WTC11 (cell line): ENCODE measurements at regions not wholly inside any gene's neighbourhood (a gene's known extent, or its start where the extent isn't known, plus 50 kb on each side); places are given as distances from the start of the nearest gene placed in this dataset.

Experiments used
- ATAC-seq: fragments of 200-7000 bp; cut with Tn5 transposase; 2 replicates; pipeline ENCODE4 v1.10.0; 2021; ENCODE audit warnings: mild to moderate bottlenecking, moderate library complexity
- CTCF ChIA-PET: fragments of 300-600 bp; sonication (Branson Sonifier 250); formaldehyde crosslinking; loops from one replicate; lab custom pipeline; 2021; ENCODE audit warnings: antibody characterized with exemption; lab: Charles Lee
- POLR2A ChIA-PET: fragments of 350-600 bp; sonication (Branson Sonifier 250); formaldehyde crosslinking; loops from one replicate; lab custom pipeline; 2021; ENCODE audit warnings: antibody characterized with exemption; lab: Charles Lee
- DNase-seq: peaks from one replicate; pipeline ENCODE4 v3.0.0; 2021; ENCODE audit warnings: low spot score
- H3K27ac Mint-ChIP-seq: 2 replicates; pipeline ENCODE4 v1.8.0; 2021; ENCODE audit warnings: mixed read lengths
- H3K27me3 Mint-ChIP-seq: 2 replicates; pipeline ENCODE4 v1.8.0; 2021; ENCODE audit warnings: low read depth, mild to moderate bottlenecking, moderate library complexity, mixed read lengths
- H3K36me3 Mint-ChIP-seq: 2 replicates; pipeline ENCODE4 v1.8.0; 2021; ENCODE audit warnings: mixed read lengths
- H3K4me1 Mint-ChIP-seq: 2 replicates; pipeline ENCODE4 v1.8.0; 2022; ENCODE audit warnings: mixed read lengths
- H3K4me3 Mint-ChIP-seq: 2 replicates; pipeline ENCODE4 v1.8.0; 2021; ENCODE audit warnings: mild to moderate bottlenecking, moderate library complexity, mixed read lengths
- H3K9me3 Mint-ChIP-seq: 2 replicates; pipeline ENCODE4 v1.8.0; 2021; ENCODE audit warnings: mixed read lengths
- EMX1 ChIP-seq: fragments of 250-450 bp; sonication (Bioruptor Pico); IDR thresholded peaks from 2 replicates; pipeline ENCODE4 v1.8.0; 2021; ENCODE audit warnings: mild to moderate bottlenecking
- ESRRA ChIP-seq: sonication (generic); formaldehyde crosslinking; IDR thresholded peaks from 2 replicates; pipeline ENCODE4 v1.8.1; 2022; ENCODE audit warnings: mild to moderate bottlenecking, missing genetic modification reagents, borderline replicate concordance
- FOXK1 ChIP-seq: sonication (generic); formaldehyde crosslinking; IDR thresholded peaks from 2 replicates; pipeline ENCODE4 v1.8.0; 2022; ENCODE audit warnings: mild to moderate bottlenecking, moderate library complexity, missing genetic modification reagents
- FOXP4 ChIP-seq: sonication (generic); formaldehyde crosslinking; IDR thresholded peaks from 2 replicates; pipeline ENCODE4 v1.8.0; 2022; ENCODE audit warnings: mild to moderate bottlenecking, missing genetic modification reagents
- GABPB1 ChIP-seq: sonication (generic); formaldehyde crosslinking; IDR thresholded peaks from 2 replicates; pipeline ENCODE4 v1.8.1; 2023; ENCODE audit warnings: mild to moderate bottlenecking, missing genetic modification reagents
- GRHL2 ChIP-seq: fragments of 250-450 bp; sonication (Bioruptor Pico); IDR thresholded peaks from 2 replicates; pipeline ENCODE4 v1.8.0; 2022; ENCODE audit warnings: mild to moderate bottlenecking, moderate library complexity; ENCODE audit not compliant: insufficient replicate concordance, severe bottlenecking
- GTF2I ChIP-seq: fragments of 250-450 bp; sonication (Bioruptor Pico); conservative IDR thresholded peaks from 2 replicates; pipeline ENCODE4 v1.4.0; 2021; ENCODE audit warnings: mild to moderate bottlenecking
- JAZF1 ChIP-seq: fragments of 250-450 bp; sonication (Bioruptor Pico); IDR thresholded peaks from 2 replicates; pipeline ENCODE4 v1.9.0; 2021; ENCODE audit warnings: moderate library complexity, mild to moderate bottlenecking, inconsistent platforms
- MXD4 ChIP-seq: fragments of 250-450 bp; sonication (Bioruptor Pico); IDR thresholded peaks from 2 replicates; pipeline ENCODE4 v1.8.0; 2021; ENCODE audit warnings: mild to moderate bottlenecking, moderate library complexity, borderline replicate concordance
- NFE2L1 ChIP-seq: sonication (generic); formaldehyde crosslinking; IDR thresholded peaks from 2 replicates; pipeline ENCODE4 v1.8.1; 2023; ENCODE audit warnings: missing genetic modification reagents
- PRRX2 ChIP-seq: fragments of 250-450 bp; sonication (Bioruptor Pico); IDR thresholded peaks from 2 replicates; pipeline ENCODE4 v1.8.0; 2021; ENCODE audit warnings: mild to moderate bottlenecking
- SMAD3 ChIP-seq: sonication (generic); formaldehyde crosslinking; IDR thresholded peaks from 2 replicates; pipeline ENCODE4 v1.8.0; 2022; ENCODE audit warnings: missing genetic modification reagents, mild to moderate bottlenecking, borderline replicate concordance
- TCF7 ChIP-seq: sonication (generic); formaldehyde crosslinking; IDR thresholded peaks from 2 replicates; pipeline ENCODE4 v1.8.0; 2022; ENCODE audit warnings: mild to moderate bottlenecking, low read depth, missing genetic modification reagents, moderate library complexity
- TEAD1 ChIP-seq: sonication (generic); formaldehyde crosslinking; IDR thresholded peaks from 2 replicates; pipeline ENCODE4 v1.8.0; 2022; ENCODE audit warnings: mild to moderate bottlenecking, missing genetic modification reagents
- ZNF232 ChIP-seq: sonication (generic); formaldehyde crosslinking; IDR thresholded peaks from 2 replicates; pipeline ENCODE4 v1.8.0; 2022; ENCODE audit warnings: mild to moderate bottlenecking, missing genetic modification reagents
- ZNF423 ChIP-seq: fragments of 250-450 bp; sonication (Bioruptor Pico); IDR thresholded peaks from 2 replicates; pipeline ENCODE4 v2.1.2; 2022; ENCODE audit warnings: mild to moderate bottlenecking, moderate library complexity
- TF ChIP-seq, protein P1 (sequence below): sonication (generic); formaldehyde crosslinking; IDR thresholded peaks from 2 replicates; pipeline ENCODE4 v1.8.1; 2022; ENCODE audit warnings: missing genetic modification reagents, borderline replicate concordance
- TF ChIP-seq, protein P2 (sequence below): sonication (generic); formaldehyde crosslinking; IDR thresholded peaks from 2 replicates; pipeline ENCODE4 v1.8.0; 2022; ENCODE audit warnings: mild to moderate bottlenecking, missing genetic modification reagents
- TF ChIP-seq, protein P3 (sequence below): sonication (generic); formaldehyde crosslinking; IDR thresholded peaks from 2 replicates; pipeline ENCODE4 v1.8.0; 2023; ENCODE audit warnings: missing genetic modification reagents
- TF ChIP-seq, protein P4 (sequence below): fragments of 250-450 bp; sonication (Bioruptor Pico); IDR thresholded peaks from 2 replicates; pipeline ENCODE4 v1.9.0; 2021; ENCODE audit warnings: mild to moderate bottlenecking
- TF ChIP-seq, protein P5 (sequence below): sonication (generic); formaldehyde crosslinking; conservative IDR thresholded peaks from 2 replicates; pipeline ENCODE4 v1.8.1; 2023; ENCODE audit warnings: mild to moderate bottlenecking, low read depth, missing genetic modification reagents, moderate library complexity

DNA sequence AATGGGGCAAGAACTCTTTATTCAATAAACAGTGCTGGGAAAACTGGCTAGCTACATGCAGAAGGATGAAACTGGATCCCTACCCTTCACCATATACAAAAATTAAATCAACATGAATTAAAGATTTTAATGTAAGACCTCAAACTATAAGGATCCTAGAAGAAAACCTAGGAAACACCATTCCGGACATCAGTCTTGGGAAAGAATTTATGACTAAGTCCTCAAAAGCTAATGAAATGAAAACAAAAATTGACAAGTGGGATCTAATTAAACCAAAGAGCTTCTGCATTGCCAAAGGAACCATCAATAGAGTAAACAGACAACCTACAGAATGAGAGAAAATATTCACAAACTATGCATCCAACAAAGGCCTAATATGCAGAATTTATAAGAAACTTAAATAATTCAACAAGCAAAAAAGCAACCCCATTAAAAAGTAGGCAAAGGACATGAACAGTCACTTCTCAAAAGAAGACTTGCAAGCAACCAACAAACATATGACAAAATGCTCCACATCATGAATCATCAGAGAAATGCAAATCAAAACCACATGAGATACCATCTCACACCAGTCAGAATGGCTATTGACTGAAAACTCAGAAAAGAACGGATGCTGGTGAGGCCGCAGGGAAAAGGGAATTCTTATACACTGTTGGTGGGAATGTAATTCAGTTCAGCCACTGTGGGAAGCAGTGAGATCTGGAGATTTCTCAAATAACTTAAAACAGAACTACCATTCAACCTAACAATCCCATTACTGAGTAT is 104.3 kb upstream of the MAP3K1 start:
- CTCF ChIA-PET: no interaction called here
- ATAC-seq: no peak

GRCh38 chr5:56706504-56706903 is 108.8 kb upstream of the MAP3K1 start:
- ATAC-seq: no peak
- Mint-ChIP-seq H3K4me1 (peaks cover 17% of the 10 kb centered on the region), H3K27me3 (no peaks in the 10 kb centered on the region; the same call in 1 of the 2 replicates), H3K27ac (no peak overlapping the region), H3K9me3 (peaks cover 11% of the 10 kb centered on the region), H3K36me3 (no peaks in the 10 kb centered on the region), H3K4me3 (no peak overlapping the region)
- DNase-seq: no peak
- ChIA-PET POLR2A (no interaction called here), CTCF (no interaction called here)
- TF ChIP-seq TCF7 (CRISPR knock-in tag) (no peak), JAZF1 (no peak), EMX1 (no peak), ZNF423 (no peak), NFE2L1 (CRISPR knock-in tag) (no peak), TEAD1 (CRISPR knock-in tag) (no peak), FOXP4 (no peak), PRRX2 (no peak), GRHL2 (CRISPR knock-in tag) (no peak), ZNF232 (CRISPR knock-in tag) (no peak), ESRRA (CRISPR knock-in tag) (no peak), MXD4 (CRISPR knock-in tag) (no peak), SMAD3 (no peak)
- TF ChIP-seq, protein P1, sequence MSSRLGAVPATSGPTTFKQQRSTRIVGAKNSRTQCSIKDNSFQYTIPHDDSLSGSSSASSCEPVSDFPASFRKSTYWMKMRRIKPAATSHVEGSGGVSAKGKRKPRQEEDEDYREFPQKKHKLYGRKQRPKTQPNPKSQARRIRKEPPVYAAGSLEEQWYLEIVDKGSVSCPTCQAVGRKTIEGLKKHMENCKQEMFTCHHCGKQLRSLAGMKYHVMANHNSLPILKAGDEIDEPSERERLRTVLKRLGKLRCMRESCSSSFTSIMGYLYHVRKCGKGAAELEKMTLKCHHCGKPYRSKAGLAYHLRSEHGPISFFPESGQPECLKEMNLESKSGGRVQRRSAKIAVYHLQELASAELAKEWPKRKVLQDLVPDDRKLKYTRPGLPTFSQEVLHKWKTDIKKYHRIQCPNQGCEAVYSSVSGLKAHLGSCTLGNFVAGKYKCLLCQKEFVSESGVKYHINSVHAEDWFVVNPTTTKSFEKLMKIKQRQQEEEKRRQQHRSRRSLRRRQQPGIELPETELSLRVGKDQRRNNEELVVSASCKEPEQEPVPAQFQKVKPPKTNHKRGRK: no peak
- TF ChIP-seq, protein P2, sequence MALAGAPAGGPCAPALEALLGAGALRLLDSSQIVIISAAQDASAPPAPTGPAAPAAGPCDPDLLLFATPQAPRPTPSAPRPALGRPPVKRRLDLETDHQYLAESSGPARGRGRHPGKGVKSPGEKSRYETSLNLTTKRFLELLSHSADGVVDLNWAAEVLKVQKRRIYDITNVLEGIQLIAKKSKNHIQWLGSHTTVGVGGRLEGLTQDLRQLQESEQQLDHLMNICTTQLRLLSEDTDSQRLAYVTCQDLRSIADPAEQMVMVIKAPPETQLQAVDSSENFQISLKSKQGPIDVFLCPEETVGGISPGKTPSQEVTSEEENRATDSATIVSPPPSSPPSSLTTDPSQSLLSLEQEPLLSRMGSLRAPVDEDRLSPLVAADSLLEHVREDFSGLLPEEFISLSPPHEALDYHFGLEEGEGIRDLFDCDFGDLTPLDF (CRISPR knock-in tag): no peak
- TF ChIP-seq, protein P3, sequence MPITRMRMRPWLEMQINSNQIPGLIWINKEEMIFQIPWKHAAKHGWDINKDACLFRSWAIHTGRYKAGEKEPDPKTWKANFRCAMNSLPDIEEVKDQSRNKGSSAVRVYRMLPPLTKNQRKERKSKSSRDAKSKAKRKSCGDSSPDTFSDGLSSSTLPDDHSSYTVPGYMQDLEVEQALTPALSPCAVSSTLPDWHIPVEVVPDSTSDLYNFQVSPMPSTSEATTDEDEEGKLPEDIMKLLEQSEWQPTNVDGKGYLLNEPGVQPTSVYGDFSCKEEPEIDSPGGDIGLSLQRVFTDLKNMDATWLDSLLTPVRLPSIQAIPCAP (CRISPR knock-in tag): no peak
- TF ChIP-seq, protein P4, sequence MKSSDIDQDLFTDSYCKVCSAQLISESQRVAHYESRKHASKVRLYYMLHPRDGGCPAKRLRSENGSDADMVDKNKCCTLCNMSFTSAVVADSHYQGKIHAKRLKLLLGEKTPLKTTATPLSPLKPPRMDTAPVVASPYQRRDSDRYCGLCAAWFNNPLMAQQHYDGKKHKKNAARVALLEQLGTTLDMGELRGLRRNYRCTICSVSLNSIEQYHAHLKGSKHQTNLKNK (CRISPR knock-in tag): no peak

More for the DNA sequence above, 104.3 kb upstream of the MAP3K1 start:
- no peaks in the 10 kb centered on the region for H3K36me3 Mint-ChIP-seq
- peaks cover 11% of the 10 kb centered on the region for H3K9me3 Mint-ChIP-seq
- POLR2A ChIA-PET: no interaction called here
- no peaks in the 10 kb centered on the region; the same call in 1 of the 2 replicates for H3K27me3 Mint-ChIP-seq
- TF ChIP-seq NFE2L1 (CRISPR knock-in tag) (no peak), GTF2I (no peak), FOXK1 (CRISPR knock-in tag) (no peak), GABPB1 (CRISPR knock-in tag) (no peak)
- TF ChIP-seq, protein P5, sequence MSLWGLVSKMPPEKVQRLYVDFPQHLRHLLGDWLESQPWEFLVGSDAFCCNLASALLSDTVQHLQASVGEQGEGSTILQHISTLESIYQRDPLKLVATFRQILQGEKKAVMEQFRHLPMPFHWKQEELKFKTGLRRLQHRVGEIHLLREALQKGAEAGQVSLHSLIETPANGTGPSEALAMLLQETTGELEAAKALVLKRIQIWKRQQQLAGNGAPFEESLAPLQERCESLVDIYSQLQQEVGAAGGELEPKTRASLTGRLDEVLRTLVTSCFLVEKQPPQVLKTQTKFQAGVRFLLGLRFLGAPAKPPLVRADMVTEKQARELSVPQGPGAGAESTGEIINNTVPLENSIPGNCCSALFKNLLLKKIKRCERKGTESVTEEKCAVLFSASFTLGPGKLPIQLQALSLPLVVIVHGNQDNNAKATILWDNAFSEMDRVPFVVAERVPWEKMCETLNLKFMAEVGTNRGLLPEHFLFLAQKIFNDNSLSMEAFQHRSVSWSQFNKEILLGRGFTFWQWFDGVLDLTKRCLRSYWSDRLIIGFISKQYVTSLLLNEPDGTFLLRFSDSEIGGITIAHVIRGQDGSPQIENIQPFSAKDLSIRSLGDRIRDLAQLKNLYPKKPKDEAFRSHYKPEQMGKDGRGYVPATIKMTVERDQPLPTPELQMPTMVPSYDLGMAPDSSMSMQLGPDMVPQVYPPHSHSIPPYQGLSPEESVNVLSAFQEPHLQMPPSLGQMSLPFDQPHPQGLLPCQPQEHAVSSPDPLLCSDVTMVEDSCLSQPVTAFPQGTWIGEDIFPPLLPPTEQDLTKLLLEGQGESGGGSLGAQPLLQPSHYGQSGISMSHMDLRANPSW (CRISPR knock-in tag): no peak
- TF ChIP-seq, protein P2 (CRISPR knock-in tag): no peak
- TF ChIP-seq, all 79 proteins: peak for 0
- Mint-ChIP-seq H3K4me1 (peaks cover 29% of the 10 kb centered on the region), H3K4me3 (no peak overlapping the region), H3K27ac (no peak overlapping the region)
- no peak for DNase-seq
